ENCODE measurements at regions not wholly inside any gene's neighbourhood (a gene's known extent, or its start where the extent isn't known, plus 50 kb on each side); places are given as distances from the start of the nearest gene placed in this dataset.
A peak's percentile ranks its signal among the peaks of the same experiment; 100 is the strongest.

- no peak for DNase-seq (ENCODE audit: low read depth, low spot score)
- H3K4me1 ChIP-seq (ENCODE audit: control insufficient read depth, extremely low read depth, insufficient read depth, low read length), result peaks cover 32% of the 10 kb centered on the region
- no peaks in the 10 kb centered on the region for H3K36me3 ChIP-seq (ENCODE audit: control insufficient read depth in 2 of 2, extremely low read depth in 1 of 2, insufficient read depth in 2 of 2, low read length in 2 of 2)
- no peaks in the 10 kb centered on the region for H3K79me2 ChIP-seq (ENCODE audit: control insufficient read depth, insufficient read depth, low read length)
- H4K20me1 ChIP-seq (ENCODE audit: control insufficient read depth, extremely low read depth, insufficient read depth, low read length), result no peaks in the 10 kb centered on the region
- dilution Hi-C loops (cut with MboI; ENCODE audit: extremely low pct_ligation_motif_present, low sequenced_read_pairs), result no loop called here
- no peak overlapping the region for H3K4me3 ChIP-seq (ENCODE audit: control insufficient read depth in 2 of 3, extremely low read depth in 1 of 3, insufficient read depth in 2 of 3, low read depth in 1 of 3, low read length in 3 of 3)
- no peaks in the 10 kb centered on the region for H3K9me3 ChIP-seq (ENCODE audit: control insufficient read depth, low read depth, low read length)
- no peak for FAIRE-seq
- TF ChIP-seq EZH2 (IDR thresholded peaks at IDR 0.05; ENCODE audit: low read length), result no peak
- TF ChIP-seq, protein P1, sequence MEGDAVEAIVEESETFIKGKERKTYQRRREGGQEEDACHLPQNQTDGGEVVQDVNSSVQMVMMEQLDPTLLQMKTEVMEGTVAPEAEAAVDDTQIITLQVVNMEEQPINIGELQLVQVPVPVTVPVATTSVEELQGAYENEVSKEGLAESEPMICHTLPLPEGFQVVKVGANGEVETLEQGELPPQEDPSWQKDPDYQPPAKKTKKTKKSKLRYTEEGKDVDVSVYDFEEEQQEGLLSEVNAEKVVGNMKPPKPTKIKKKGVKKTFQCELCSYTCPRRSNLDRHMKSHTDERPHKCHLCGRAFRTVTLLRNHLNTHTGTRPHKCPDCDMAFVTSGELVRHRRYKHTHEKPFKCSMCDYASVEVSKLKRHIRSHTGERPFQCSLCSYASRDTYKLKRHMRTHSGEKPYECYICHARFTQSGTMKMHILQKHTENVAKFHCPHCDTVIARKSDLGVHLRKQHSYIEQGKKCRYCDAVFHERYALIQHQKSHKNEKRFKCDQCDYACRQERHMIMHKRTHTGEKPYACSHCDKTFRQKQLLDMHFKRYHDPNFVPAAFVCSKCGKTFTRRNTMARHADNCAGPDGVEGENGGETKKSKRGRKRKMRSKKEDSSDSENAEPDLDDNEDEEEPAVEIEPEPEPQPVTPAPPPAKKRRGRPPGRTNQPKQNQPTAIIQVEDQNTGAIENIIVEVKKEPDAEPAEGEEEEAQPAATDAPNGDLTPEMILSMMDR (optimal IDR thresholded peaks at IDR 0.05 in 1 of 3, IDR thresholded peaks at IDR 0.05 in 1 of 3, conservative IDR thresholded peaks at IDR 0.05 in 1 of 3; ENCODE audit: extremely low read depth in 1 of 3, insufficient read depth in 2 of 3, low read length in 3 of 3), result no peak
- no peak overlapping the region for H2AFZ ChIP-seq (ENCODE audit: control insufficient read depth, low read length)
- peak overlapping the region; percentile 70 for H3K27ac ChIP-seq (ENCODE audit: control insufficient read depth, insufficient read depth, low read length)
- peaks cover 5% of the 10 kb centered on the region for H3K27me3 ChIP-seq (ENCODE audit: control insufficient read depth, extremely low read depth, insufficient read depth, low read length)
- H3K9ac ChIP-seq (ENCODE audit: control insufficient read depth, extremely low read depth, insufficient read depth, low read length), result no peak overlapping the region
- peak overlapping the region; percentile 17 for H3K4me2 ChIP-seq (ENCODE audit: control insufficient read depth, extremely low read depth, insufficient read depth, low read depth, low read length)
- H3K9me1 ChIP-seq (ENCODE audit: control insufficient read depth, extremely low read depth, insufficient read depth, low read length), result no peaks in the 10 kb centered on the region
Measured at GRCh38 chr9:113673726-113674125, 202.4 kb upstream of the ZNF618 start.

DNA sequence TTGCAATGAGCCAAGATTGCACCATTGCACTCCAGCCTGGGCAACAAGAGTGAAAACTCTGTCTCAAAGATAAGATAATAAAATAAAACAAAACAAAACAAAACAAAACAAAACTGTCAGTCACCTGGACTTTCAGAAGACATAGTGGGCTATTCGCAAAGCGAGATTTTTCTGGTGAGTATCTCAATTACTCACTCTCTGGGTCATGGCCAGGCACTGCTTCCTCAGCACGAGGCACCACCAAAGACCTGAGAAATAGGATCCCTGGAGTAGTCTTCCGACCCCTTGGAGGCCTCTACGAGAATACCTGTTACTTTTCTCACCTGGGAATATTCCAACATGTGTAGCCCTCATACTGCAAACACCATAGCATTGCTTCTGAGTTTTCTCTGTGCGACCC is 201.7 kb upstream of the ZNF618 start:
- TF ChIP-seq, protein P1 (optimal IDR thresholded peaks at IDR 0.05 in 1 of 3, IDR thresholded peaks at IDR 0.05 in 1 of 3, conservative IDR thresholded peaks at IDR 0.05 in 1 of 3; ENCODE audit: extremely low read depth in 1 of 3, insufficient read depth in 2 of 3, low read length in 3 of 3), result no peak
- TF ChIP-seq EZH2 (IDR thresholded peaks at IDR 0.05; ENCODE audit: low read length), result no peak
- H3K9ac ChIP-seq (ENCODE audit: control insufficient read depth, extremely low read depth, insufficient read depth, low read length), result no peak overlapping the region
- DNase-seq (ENCODE audit: low read depth, low spot score) (no peak), FAIRE-seq (no peak)
- peaks cover 32% of the 10 kb centered on the region for H3K4me1 ChIP-seq (ENCODE audit: control insufficient read depth, extremely low read depth, insufficient read depth, low read length)
- peak overlapping the region; percentile 34 for H3K4me2 ChIP-seq (ENCODE audit: control insufficient read depth, extremely low read depth, insufficient read depth, low read depth, low read length)
- no peaks in the 10 kb centered on the region for H4K20me1 ChIP-seq (ENCODE audit: control insufficient read depth, extremely low read depth, insufficient read depth, low read length)
- peak overlapping the region; percentile 70 for H3K27ac ChIP-seq (ENCODE audit: control insufficient read depth, insufficient read depth, low read length)
- no peaks in the 10 kb centered on the region for H3K9me3 ChIP-seq (ENCODE audit: control insufficient read depth, low read depth, low read length)
- H3K27me3 ChIP-seq (ENCODE audit: control insufficient read depth, extremely low read depth, insufficient read depth, low read length), result peaks cover 5% of the 10 kb centered on the region
- H3K36me3 ChIP-seq (ENCODE audit: control insufficient read depth in 2 of 2, extremely low read depth in 1 of 2, insufficient read depth in 2 of 2, low read length in 2 of 2), result no peaks in the 10 kb centered on the region
- dilution Hi-C loops (cut with MboI; ENCODE audit: extremely low pct_ligation_motif_present, low sequenced_read_pairs), result no loop called here
- H3K4me3 ChIP-seq (ENCODE audit: control insufficient read depth in 2 of 3, extremely low read depth in 1 of 3, insufficient read depth in 2 of 3, low read depth in 1 of 3, low read length in 3 of 3), result no peak overlapping the region
- H3K79me2 ChIP-seq (ENCODE audit: control insufficient read depth, insufficient read depth, low read length), result no peaks in the 10 kb centered on the region
- no peak overlapping the region for H2AFZ ChIP-seq (ENCODE audit: control insufficient read depth, low read length)
- H3K9me1 ChIP-seq (ENCODE audit: control insufficient read depth, extremely low read depth, insufficient read depth, low read length), result no peaks in the 10 kb centered on the region

Data from keratinocyte (primary cell).